ENCODE measurements at regions not wholly inside any gene's neighbourhood (a gene's known extent, or its start where the extent isn't known, plus 50 kb on each side); places are given as distances from the start of the nearest gene placed in this dataset.

GRCh38 chr15:77713281-77713680 is 80.6 kb upstream of the LINGO1 start:
- WGBS, 2 experiments (ENCODE audit: insufficient coverage in 2 of 2): 80% methylated on average over 1 of the region's 10 CpGs; no CpG with 5 or more reads in 1 of the 2 experiments
- H3K4me3 ChIP-seq (ENCODE audit: extremely low read depth, insufficient read depth, low read length, poor library complexity, severe bottlenecking): no peak overlapping the region
- H3K36me3 ChIP-seq (ENCODE audit: control insufficient read depth, insufficient read depth, low read length): no peaks in the 10 kb centered on the region
- H3K4me1 ChIP-seq (ENCODE audit: control insufficient read depth, insufficient read depth, low read length, poor library complexity, severe bottlenecking): no peaks in the 10 kb centered on the region
- H3K27ac ChIP-seq (ENCODE audit: low read depth, low read length, severe bottlenecking): no peak overlapping the region
- H3K9me3 ChIP-seq (ENCODE audit: control insufficient read depth, low read length): no peaks in the 10 kb centered on the region

- Histone ChIP-seq H3K4me1 (ENCODE audit: control insufficient read depth, insufficient read depth, low read length, poor library complexity, severe bottlenecking) (no peaks in the 10 kb centered on the region), H3K36me3 (ENCODE audit: control insufficient read depth, insufficient read depth, low read length) (no peaks in the 10 kb centered on the region), H3K27ac (ENCODE audit: low read depth, low read length, severe bottlenecking) (no peak overlapping the region), H3K4me3 (ENCODE audit: extremely low read depth, insufficient read depth, low read length, poor library complexity, severe bottlenecking) (no peak overlapping the region), H3K9me3 (ENCODE audit: control insufficient read depth, low read length) (no peaks in the 10 kb centered on the region)
- 50 to 76% methylated on average over 2 to 4 of the region's 4 CpGs for WGBS, 2 experiments (ENCODE audit: insufficient coverage in 2 of 2)
Measured at GRCh38 chr15:77712438-77712837, 79.7 kb upstream of the LINGO1 start.

- H3K36me3 ChIP-seq (ENCODE audit: control insufficient read depth, insufficient read depth, low read length): no peaks in the 10 kb centered on the region
- H3K4me3 ChIP-seq (ENCODE audit: extremely low read depth, insufficient read depth, low read length, poor library complexity, severe bottlenecking): no peak overlapping the region
- no peaks in the 10 kb centered on the region for H3K9me3 ChIP-seq (ENCODE audit: control insufficient read depth, low read length)
- 83 to 89% methylated on average over 12 to 13 of the region's 13 CpGs for WGBS, 2 experiments (ENCODE audit: insufficient coverage in 2 of 2)
- H3K4me1 ChIP-seq (ENCODE audit: control insufficient read depth, insufficient read depth, low read length, poor library complexity, severe bottlenecking): no peaks in the 10 kb centered on the region
- H3K27ac ChIP-seq (ENCODE audit: low read depth, low read length, severe bottlenecking): no peak overlapping the region
Measured at GRCh38 chr15:77710637-77711036, 77.9 kb upstream of the LINGO1 start.

GRCh38 chr15:77710206-77710605 is 77.5 kb upstream of the LINGO1 start:
- H3K27ac ChIP-seq (ENCODE audit: low read depth, low read length, severe bottlenecking): no peak overlapping the region
- no peaks in the 10 kb centered on the region for H3K4me1 ChIP-seq (ENCODE audit: control insufficient read depth, insufficient read depth, low read length, poor library complexity, severe bottlenecking)
- H3K9me3 ChIP-seq (ENCODE audit: control insufficient read depth, low read length): no peaks in the 10 kb centered on the region
- no peak overlapping the region for H3K4me3 ChIP-seq (ENCODE audit: extremely low read depth, insufficient read depth, low read length, poor library complexity, severe bottlenecking)
- 88 to 89% methylated on average over 8 to 10 of the region's 10 CpGs for WGBS, 2 experiments (ENCODE audit: insufficient coverage in 2 of 2)
- no peaks in the 10 kb centered on the region for H3K36me3 ChIP-seq (ENCODE audit: control insufficient read depth, insufficient read depth, low read length)

- Histone ChIP-seq H3K4me1 (ENCODE audit: control insufficient read depth, insufficient read depth, low read length, poor library complexity, severe bottlenecking) (no peaks in the 10 kb centered on the region), H3K27ac (ENCODE audit: low read depth, low read length, severe bottlenecking) (no peak overlapping the region), H3K9me3 (ENCODE audit: control insufficient read depth, low read length) (no peaks in the 10 kb centered on the region), H3K36me3 (ENCODE audit: control insufficient read depth, insufficient read depth, low read length) (no peaks in the 10 kb centered on the region), H3K4me3 (ENCODE audit: extremely low read depth, insufficient read depth, low read length, poor library complexity, severe bottlenecking) (no peak overlapping the region)
- WGBS, 2 experiments (ENCODE audit: insufficient coverage in 2 of 2): 88 to 92% methylated on average over 9 of the region's 10 CpGs
Measured at GRCh38 chr15:77709135-77709886, 76.6 kb upstream of the LINGO1 start.

DNA sequence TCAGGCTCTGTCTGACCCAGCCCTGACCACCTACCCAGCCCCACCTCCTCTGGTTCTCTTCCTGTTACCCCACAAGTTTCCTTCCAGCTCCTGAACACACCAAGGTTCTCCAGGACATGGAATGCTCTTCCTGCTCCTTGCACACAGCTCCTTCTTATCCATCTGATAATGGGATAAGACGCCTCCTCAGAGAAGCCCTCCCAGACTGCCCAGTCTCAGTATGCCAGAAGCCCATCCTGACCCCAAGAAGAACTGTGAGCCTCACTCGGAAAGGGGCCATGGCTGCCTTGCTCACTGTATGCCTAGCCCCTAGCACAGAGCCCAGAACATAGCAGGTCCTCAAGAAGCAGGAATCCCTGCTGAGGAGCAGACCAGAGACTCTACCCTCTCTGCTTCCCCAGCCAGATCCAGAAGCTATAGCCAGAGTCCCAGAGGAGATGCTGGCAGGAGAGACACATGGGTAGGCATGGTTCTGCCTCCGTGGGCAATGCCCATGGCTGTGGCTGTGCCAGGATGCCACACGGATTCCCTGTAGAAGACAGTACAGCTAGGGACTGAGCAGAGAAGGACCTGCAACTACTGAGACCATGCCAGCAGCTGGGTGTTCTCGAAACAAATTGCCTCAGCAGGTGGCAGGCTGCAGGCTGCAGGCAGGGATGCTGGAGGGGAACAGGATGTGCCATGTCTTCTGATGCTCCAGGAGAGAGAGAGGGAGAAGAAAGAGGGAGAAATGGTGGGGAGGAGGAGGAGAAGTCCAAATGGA is 74.0 kb upstream of the LINGO1 start:
- H3K36me3 ChIP-seq (ENCODE audit: control insufficient read depth, insufficient read depth, low read length): no peaks in the 10 kb centered on the region
- 74 to 77% methylated on average over 5 of the region's 5 CpGs for WGBS, 2 experiments (ENCODE audit: insufficient coverage in 2 of 2)
- H3K9me3 ChIP-seq (ENCODE audit: control insufficient read depth, low read length): no peaks in the 10 kb centered on the region
- no peak overlapping the region for H3K27ac ChIP-seq (ENCODE audit: low read depth, low read length, severe bottlenecking)
- no peaks in the 10 kb centered on the region for H3K4me1 ChIP-seq (ENCODE audit: control insufficient read depth, insufficient read depth, low read length, poor library complexity, severe bottlenecking)
- H3K4me3 ChIP-seq (ENCODE audit: extremely low read depth, insufficient read depth, low read length, poor library complexity, severe bottlenecking): no peak overlapping the region

- Histone ChIP-seq H3K4me3 (ENCODE audit: extremely low read depth, insufficient read depth, low read length, poor library complexity, severe bottlenecking) (no peak overlapping the region), H3K4me1 (ENCODE audit: control insufficient read depth, insufficient read depth, low read length, poor library complexity, severe bottlenecking) (no peaks in the 10 kb centered on the region), H3K27ac (ENCODE audit: low read depth, low read length, severe bottlenecking) (no peak overlapping the region), H3K36me3 (ENCODE audit: control insufficient read depth, insufficient read depth, low read length) (no peaks in the 10 kb centered on the region), H3K9me3 (ENCODE audit: control insufficient read depth, low read length) (peaks cover 5% of the 10 kb centered on the region)
- WGBS, 2 experiments (ENCODE audit: insufficient coverage in 2 of 2): 29 to 39% methylated on average over 3 to 5 of the region's 5 CpGs
Measured at GRCh38 chr15:77702211-77702957, 69.7 kb upstream of the LINGO1 start.

- no peak overlapping the region for H3K4me3 ChIP-seq (ENCODE audit: extremely low read depth, insufficient read depth, low read length, poor library complexity, severe bottlenecking)
- 70 to 78% methylated on average over 10 of the region's 10 CpGs for whole genome bisulfite sequencing, 2 experiments (ENCODE audit: insufficient coverage in 2 of 2)
- no peak overlapping the region for H3K27ac ChIP-seq (ENCODE audit: low read depth, low read length, severe bottlenecking)
Measured at GRCh38 chr15:77698481-77698880, 65.8 kb upstream of the LINGO1 start.

DNA sequence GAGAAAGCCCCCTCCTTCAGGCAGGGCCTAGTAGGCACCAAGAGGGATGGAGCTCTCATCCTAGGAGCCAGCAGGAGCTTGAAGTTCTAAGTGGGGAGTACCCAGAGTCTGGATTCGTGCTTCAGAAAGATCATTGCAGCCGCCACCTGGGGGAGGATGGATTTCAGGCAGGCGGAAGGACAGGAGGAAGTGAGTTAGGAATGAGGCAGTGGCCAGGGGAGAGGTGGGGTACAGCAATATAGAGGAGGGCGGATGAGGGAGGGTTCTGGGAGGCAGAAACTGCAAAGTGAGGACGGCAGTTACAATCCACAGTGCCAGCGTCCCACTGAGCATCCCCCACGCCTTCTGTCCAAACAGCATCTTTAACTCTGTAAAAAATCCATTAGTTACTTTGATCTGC is 65.2 kb upstream of the LINGO1 start:
- Histone ChIP-seq H3K9me3 (ENCODE audit: control insufficient read depth, low read length) (peaks cover 5% of the 10 kb centered on the region), H3K27ac (ENCODE audit: low read depth, low read length, severe bottlenecking) (no peak overlapping the region), H3K36me3 (ENCODE audit: control insufficient read depth, insufficient read depth, low read length) (no peaks in the 10 kb centered on the region), H3K4me3 (ENCODE audit: extremely low read depth, insufficient read depth, low read length, poor library complexity, severe bottlenecking) (no peak overlapping the region), H3K4me1 (ENCODE audit: control insufficient read depth, insufficient read depth, low read length, poor library complexity, severe bottlenecking) (no peaks in the 10 kb centered on the region)
- WGBS, 2 experiments (ENCODE audit: insufficient coverage in 2 of 2): 68 to 83% methylated on average over 5 to 7 of the region's 7 CpGs

More at GRCh38 chr15:77698481-77698880, 65.8 kb upstream of the LINGO1 start:
- Histone ChIP-seq H3K4me1 (ENCODE audit: control insufficient read depth, insufficient read depth, low read length, poor library complexity, severe bottlenecking) (no peaks in the 10 kb centered on the region), H3K36me3 (ENCODE audit: control insufficient read depth, insufficient read depth, low read length) (no peaks in the 10 kb centered on the region), H3K9me3 (ENCODE audit: control insufficient read depth, low read length) (peaks cover 5% of the 10 kb centered on the region)

DNA sequence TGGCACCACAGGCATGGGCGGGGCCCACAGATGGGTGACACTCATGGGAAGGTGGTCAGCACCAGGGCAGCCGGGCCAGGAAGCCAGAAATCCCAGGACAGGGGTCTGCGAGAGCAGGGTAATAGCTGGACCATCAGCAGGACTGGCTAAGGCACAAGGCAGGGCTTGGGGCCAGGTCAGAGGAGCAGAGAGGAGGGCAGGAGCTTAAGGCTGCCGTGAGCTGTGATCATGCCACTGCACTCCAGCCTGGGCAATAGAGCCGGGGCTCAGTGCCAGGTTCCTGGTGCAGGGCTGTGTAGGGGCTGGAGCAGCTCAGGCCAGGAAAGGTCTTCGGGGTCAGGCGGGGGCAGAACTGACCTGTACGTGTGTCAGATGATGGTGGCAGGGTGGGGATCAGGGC is 64.2 kb upstream of the LINGO1 start:
- Histone ChIP-seq H3K27ac (ENCODE audit: low read depth, low read length, severe bottlenecking) (no peak overlapping the region), H3K4me1 (ENCODE audit: control insufficient read depth, insufficient read depth, low read length, poor library complexity, severe bottlenecking) (no peaks in the 10 kb centered on the region), H3K36me3 (ENCODE audit: control insufficient read depth, insufficient read depth, low read length) (no peaks in the 10 kb centered on the region), H3K9me3 (ENCODE audit: control insufficient read depth, low read length) (peaks cover 5% of the 10 kb centered on the region), H3K4me3 (ENCODE audit: extremely low read depth, insufficient read depth, low read length, poor library complexity, severe bottlenecking) (no peak overlapping the region)
- 86% methylated on average over 8 of the region's 8 CpGs for WGBS, 2 experiments (ENCODE audit: insufficient coverage in 2 of 2)

Measured in mesodermal cell (in vitro differentiated cells).